ENCODE measurements at regions not wholly inside any gene's neighbourhood (a gene's known extent, or its start where the extent isn't known, plus 50 kb on each side); places are given as distances from the start of the nearest gene placed in this dataset.

DNA sequence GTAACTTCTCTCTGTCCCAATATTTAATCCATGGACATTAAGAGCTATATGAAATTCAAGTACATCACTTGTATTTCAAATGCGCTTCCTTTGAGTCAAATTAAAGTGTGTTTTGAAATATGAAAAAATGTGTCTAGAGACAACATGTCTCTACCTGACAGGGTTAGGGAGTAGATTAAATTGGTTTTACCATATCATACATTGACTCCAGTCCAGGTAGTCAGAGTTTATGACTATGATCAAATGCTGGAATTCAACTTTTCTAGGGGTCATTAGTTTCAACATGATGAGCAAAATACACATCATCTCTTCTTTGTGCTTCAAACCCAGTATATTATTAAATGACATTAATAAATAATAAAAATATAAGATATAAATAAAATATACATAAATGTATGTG, 259.2 kb downstream of the CDH10 start:
- TF ChIP-seq, protein P1, sequence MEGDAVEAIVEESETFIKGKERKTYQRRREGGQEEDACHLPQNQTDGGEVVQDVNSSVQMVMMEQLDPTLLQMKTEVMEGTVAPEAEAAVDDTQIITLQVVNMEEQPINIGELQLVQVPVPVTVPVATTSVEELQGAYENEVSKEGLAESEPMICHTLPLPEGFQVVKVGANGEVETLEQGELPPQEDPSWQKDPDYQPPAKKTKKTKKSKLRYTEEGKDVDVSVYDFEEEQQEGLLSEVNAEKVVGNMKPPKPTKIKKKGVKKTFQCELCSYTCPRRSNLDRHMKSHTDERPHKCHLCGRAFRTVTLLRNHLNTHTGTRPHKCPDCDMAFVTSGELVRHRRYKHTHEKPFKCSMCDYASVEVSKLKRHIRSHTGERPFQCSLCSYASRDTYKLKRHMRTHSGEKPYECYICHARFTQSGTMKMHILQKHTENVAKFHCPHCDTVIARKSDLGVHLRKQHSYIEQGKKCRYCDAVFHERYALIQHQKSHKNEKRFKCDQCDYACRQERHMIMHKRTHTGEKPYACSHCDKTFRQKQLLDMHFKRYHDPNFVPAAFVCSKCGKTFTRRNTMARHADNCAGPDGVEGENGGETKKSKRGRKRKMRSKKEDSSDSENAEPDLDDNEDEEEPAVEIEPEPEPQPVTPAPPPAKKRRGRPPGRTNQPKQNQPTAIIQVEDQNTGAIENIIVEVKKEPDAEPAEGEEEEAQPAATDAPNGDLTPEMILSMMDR (conservative IDR thresholded peaks at IDR 0.05; ENCODE audit: low read depth, low read length): no peak
- no peak for DNase-seq (ENCODE audit: low read depth)
- no peak overlapping the region for H3K4me3 ChIP-seq (ENCODE audit: low read depth, low read length)

DNA sequence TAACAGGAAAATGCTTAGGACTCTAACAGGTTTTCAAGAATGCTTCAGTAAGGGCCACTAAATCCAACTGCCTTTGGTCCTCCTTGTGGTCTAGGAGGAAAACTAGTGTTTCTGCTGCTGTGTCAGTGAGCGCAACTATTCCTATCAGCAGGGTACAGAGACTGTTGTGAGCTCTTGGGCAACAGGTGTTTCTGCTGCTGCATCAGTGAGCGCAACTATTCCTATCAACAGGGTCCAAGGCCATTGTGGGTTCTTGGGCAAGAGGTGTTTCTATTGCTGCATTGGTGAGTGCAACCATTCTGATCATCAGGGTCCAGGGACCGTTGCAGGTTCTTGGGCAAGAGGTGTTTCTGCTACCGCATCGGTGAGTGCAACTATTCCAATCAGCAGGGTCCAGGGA, 256.3 kb downstream of the CDH10 start:
- no peak overlapping the region for H3K4me3 ChIP-seq (ENCODE audit: low read depth, low read length)
- TF ChIP-seq, protein P1 (conservative IDR thresholded peaks at IDR 0.05; ENCODE audit: low read depth, low read length): no peak
- no peak for DNase-seq (ENCODE audit: low read depth)

DNA sequence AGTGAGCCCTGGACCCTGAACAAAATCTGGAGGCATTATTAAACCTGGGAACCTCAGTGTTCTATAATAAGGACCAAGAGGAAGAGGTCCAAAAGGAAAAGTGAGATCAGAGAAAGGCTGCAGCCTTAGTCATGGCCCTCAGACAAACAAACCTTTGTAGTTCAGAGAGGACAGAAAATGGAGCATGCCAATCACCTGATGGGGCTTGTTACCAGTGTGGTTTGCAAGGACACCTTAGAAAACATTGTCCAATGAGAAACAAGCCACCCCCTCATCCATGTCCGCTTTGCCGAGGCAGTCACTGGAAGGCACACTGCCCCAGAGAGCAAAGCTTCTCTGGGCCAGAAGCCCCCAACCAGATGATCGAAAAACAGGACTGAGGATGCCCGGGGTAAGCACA, 254.8 kb downstream of the CDH10 start:
- no peak for DNase-seq (ENCODE audit: low read depth)
- TF ChIP-seq, protein P1 (conservative IDR thresholded peaks at IDR 0.05; ENCODE audit: low read depth, low read length): no peak
- no peak overlapping the region for H3K4me3 ChIP-seq (ENCODE audit: low read depth, low read length)

DNA sequence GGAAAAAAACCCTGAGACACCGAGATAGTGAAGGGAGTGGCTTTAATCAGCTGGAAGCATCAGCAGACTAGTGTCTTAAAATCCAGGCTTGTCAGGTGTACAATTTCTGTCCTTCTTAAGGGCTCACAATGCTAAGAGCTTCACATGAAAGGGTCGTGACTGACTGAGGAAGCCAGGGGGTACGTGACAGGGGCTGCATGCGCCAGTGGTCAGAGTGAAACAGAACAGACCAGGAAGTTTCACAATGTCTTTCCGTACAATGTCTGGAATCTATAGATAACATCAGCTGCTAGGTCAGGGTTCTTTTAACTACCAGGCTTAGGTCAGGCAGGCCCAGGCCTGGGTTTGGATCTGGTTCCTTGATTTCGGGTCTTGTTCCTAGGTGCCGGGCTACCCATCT, 253.0 kb downstream of the CDH10 start:
- TF ChIP-seq, protein P1 (conservative IDR thresholded peaks at IDR 0.05; ENCODE audit: low read depth, low read length): no peak
- H3K4me3 ChIP-seq (ENCODE audit: low read depth, low read length): no peak overlapping the region
- DNase-seq (ENCODE audit: low read depth): no peak

DNA sequence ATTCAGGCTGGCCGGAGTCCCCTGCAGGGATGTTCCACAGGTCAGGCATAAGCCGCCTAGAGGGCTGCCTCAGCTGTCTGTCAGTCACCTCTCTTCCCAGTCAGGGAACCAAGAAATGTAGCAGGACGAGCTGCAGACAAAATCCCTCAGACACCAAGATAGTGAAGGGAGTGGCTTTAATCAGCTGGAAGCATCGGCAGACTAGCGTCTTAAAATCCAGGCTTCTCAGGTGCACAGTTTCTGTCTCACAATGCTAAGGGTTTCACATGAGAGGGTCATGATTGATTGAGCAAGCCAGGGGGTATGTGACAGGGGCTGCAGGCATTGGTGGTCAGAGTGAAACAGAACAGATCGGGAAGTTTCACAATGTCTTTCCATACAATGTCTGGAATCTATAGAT, 247.2 kb downstream of the CDH10 start:
- DNase-seq (ENCODE audit: low read depth): no peak
- no peak overlapping the region for H3K4me3 ChIP-seq (ENCODE audit: low read depth, low read length)
- TF ChIP-seq, protein P1 (conservative IDR thresholded peaks at IDR 0.05; ENCODE audit: low read depth, low read length): no peak

DNA sequence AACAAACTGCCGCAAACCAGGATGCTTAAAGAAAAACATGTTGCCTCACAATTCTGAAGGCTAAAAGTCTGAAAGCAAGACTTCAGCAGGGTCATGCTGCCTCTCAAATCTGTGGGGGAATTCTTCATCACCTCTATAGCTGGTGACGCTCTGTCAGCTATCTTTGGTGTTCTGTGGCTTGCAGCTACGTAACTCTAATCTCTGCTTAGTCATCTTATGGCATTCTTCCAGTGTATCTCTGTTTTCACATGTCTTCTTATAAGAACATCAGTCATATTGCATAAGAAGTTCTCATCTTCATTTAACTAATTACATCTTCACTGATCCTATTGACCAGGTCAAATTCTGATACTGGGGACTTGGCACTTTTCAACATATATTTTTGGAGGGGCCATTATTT, 243.0 kb downstream of the CDH10 start:
- no peak overlapping the region for H3K4me3 ChIP-seq (ENCODE audit: low read depth, low read length)
- peak; percentile 10 for DNase-seq (ENCODE audit: low read depth)
- TF ChIP-seq, protein P1 (conservative IDR thresholded peaks at IDR 0.05; ENCODE audit: low read depth, low read length): no peak

DNA sequence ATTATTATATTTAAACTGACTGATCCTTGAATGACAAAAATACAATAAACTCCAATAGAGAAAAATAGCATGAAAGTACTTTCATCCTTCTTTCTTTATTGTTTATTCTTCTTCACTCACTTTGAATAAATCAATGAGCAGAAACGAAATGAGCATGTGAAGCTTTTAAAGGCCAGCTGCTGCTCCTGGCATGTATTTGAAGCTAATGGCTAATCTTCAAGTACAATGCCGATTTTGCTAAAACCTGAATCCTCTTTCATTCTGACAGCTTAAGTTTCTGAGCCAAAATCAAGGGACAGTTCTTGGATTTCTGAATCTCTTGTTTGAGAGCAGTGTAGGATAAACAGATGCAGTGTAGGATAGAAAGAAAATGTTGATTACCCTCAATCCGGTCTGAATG, 237.3 kb downstream of the CDH10 start:
- TF ChIP-seq, protein P1 (conservative IDR thresholded peaks at IDR 0.05; ENCODE audit: low read depth, low read length): no peak
- DNase-seq (ENCODE audit: low read depth): no peak
- H3K4me3 ChIP-seq (ENCODE audit: low read depth, low read length): no peak overlapping the region

Measured in epithelial cell of proximal tubule (primary cell).